HEK293 (cell line): ENCODE measurements at regions not wholly inside any gene's neighbourhood (a gene's known extent, or its start where the extent isn't known, plus 50 kb on each side); places are given as distances from the start of the nearest gene placed in this dataset.

Experiments used
- GLI4 ChIP-seq: fragments of 450-650 bp; formaldehyde crosslinking; IDR thresholded peaks from 2 replicates; pipeline ENCODE4 v1.5.1; 2016; ENCODE audit warnings: missing biosample characterization, missing genetic modification characterization
- ZBTB8A ChIP-seq: fragments of 450-650 bp; formaldehyde crosslinking; IDR thresholded peaks from 2 replicates; pipeline ENCODE4 v1.5.1; 2016; ENCODE audit warnings: missing biosample characterization, missing genetic modification characterization
- ZNF561 ChIP-seq: fragments of 450-650 bp; IDR thresholded peaks from 2 replicates; pipeline ENCODE4 v1.5.1; 2018; ENCODE audit warnings: missing biosample characterization, missing genetic modification characterization, borderline replicate concordance
- TF ChIP-seq, protein P1 (sequence below): fragments of 450-650 bp; formaldehyde crosslinking; IDR thresholded peaks from 2 replicates; pipeline ENCODE4 v1.5.1; 2016; ENCODE audit warnings: missing biosample characterization, missing genetic modification characterization
- TF ChIP-seq, protein P2 (sequence below): fragments of 450-650 bp; formaldehyde crosslinking; IDR thresholded peaks from 2 replicates; pipeline ENCODE4 v1.5.1; 2016; ENCODE audit warnings: missing biosample characterization, missing genetic modification characterization, low read depth
- TF ChIP-seq, protein P3 (sequence below): fragments of 450-650 bp; formaldehyde crosslinking; IDR thresholded peaks from 2 replicates; pipeline ENCODE4 v1.5.1; 2016; ENCODE audit warnings: missing biosample characterization, missing genetic modification characterization
- TF ChIP-seq, protein P4 (sequence below): fragments of 450-650 bp; formaldehyde crosslinking; IDR thresholded peaks from 2 replicates; pipeline ENCODE4 v1.5.1; 2016; ENCODE audit warnings: missing biosample characterization, missing genetic modification characterization, borderline replicate concordance
- TF ChIP-seq, protein P5 (sequence below): fragments of 450-650 bp; formaldehyde crosslinking; IDR thresholded peaks from 2 replicates; pipeline ENCODE4 v1.5.1; 2016; ENCODE audit warnings: missing biosample characterization, missing genetic modification characterization
- TF ChIP-seq, protein P6 (sequence below): fragments of 450-650 bp; formaldehyde crosslinking; optimal IDR thresholded peaks from 2 replicates; pipeline ENCODE3; 2016; ENCODE audit warnings: missing biosample characterization, mild to moderate bottlenecking, missing genetic modification characterization

DNA sequence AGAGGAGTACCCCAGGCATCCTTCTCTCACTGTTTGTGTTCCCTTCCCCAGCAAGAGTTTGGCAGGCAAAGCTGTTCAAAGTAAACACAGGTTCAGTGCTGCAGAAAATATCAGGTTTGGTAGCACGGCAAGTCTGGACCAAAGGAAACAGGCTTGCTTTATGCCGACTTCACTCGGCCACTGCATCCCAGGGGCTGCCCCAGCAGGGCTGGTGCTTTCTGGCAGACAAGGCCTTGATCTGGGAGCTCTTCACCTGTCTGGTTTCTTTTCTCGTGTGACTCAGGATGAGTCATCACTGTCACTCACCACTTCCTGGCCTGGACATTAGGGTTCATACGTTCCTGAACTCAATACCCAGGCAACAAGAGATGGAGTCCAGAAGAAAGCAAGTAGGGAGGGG, 52.6 kb upstream of the NAV2 start:
- TF ChIP-seq, protein P1, sequence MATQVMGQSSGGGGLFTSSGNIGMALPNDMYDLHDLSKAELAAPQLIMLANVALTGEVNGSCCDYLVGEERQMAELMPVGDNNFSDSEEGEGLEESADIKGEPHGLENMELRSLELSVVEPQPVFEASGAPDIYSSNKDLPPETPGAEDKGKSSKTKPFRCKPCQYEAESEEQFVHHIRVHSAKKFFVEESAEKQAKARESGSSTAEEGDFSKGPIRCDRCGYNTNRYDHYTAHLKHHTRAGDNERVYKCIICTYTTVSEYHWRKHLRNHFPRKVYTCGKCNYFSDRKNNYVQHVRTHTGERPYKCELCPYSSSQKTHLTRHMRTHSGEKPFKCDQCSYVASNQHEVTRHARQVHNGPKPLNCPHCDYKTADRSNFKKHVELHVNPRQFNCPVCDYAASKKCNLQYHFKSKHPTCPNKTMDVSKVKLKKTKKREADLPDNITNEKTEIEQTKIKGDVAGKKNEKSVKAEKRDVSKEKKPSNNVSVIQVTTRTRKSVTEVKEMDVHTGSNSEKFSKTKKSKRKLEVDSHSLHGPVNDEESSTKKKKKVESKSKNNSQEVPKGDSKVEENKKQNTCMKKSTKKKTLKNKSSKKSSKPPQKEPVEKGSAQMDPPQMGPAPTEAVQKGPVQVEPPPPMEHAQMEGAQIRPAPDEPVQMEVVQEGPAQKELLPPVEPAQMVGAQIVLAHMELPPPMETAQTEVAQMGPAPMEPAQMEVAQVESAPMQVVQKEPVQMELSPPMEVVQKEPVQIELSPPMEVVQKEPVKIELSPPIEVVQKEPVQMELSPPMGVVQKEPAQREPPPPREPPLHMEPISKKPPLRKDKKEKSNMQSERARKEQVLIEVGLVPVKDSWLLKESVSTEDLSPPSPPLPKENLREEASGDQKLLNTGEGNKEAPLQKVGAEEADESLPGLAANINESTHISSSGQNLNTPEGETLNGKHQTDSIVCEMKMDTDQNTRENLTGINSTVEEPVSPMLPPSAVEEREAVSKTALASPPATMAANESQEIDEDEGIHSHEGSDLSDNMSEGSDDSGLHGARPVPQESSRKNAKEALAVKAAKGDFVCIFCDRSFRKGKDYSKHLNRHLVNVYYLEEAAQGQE, result no peak
- TF ChIP-seq, protein P2, sequence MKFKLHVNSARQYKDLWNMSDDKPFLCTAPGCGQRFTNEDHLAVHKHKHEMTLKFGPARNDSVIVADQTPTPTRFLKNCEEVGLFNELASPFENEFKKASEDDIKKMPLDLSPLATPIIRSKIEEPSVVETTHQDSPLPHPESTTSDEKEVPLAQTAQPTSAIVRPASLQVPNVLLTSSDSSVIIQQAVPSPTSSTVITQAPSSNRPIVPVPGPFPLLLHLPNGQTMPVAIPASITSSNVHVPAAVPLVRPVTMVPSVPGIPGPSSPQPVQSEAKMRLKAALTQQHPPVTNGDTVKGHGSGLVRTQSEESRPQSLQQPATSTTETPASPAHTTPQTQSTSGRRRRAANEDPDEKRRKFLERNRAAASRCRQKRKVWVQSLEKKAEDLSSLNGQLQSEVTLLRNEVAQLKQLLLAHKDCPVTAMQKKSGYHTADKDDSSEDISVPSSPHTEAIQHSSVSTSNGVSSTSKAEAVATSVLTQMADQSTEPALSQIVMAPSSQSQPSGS (tag by site-specific recombination), result no peak
- TF ChIP-seq, protein P3, sequence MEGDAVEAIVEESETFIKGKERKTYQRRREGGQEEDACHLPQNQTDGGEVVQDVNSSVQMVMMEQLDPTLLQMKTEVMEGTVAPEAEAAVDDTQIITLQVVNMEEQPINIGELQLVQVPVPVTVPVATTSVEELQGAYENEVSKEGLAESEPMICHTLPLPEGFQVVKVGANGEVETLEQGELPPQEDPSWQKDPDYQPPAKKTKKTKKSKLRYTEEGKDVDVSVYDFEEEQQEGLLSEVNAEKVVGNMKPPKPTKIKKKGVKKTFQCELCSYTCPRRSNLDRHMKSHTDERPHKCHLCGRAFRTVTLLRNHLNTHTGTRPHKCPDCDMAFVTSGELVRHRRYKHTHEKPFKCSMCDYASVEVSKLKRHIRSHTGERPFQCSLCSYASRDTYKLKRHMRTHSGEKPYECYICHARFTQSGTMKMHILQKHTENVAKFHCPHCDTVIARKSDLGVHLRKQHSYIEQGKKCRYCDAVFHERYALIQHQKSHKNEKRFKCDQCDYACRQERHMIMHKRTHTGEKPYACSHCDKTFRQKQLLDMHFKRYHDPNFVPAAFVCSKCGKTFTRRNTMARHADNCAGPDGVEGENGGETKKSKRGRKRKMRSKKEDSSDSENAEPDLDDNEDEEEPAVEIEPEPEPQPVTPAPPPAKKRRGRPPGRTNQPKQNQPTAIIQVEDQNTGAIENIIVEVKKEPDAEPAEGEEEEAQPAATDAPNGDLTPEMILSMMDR (tag by site-specific recombination), result no peak
- TF ChIP-seq, protein P4, sequence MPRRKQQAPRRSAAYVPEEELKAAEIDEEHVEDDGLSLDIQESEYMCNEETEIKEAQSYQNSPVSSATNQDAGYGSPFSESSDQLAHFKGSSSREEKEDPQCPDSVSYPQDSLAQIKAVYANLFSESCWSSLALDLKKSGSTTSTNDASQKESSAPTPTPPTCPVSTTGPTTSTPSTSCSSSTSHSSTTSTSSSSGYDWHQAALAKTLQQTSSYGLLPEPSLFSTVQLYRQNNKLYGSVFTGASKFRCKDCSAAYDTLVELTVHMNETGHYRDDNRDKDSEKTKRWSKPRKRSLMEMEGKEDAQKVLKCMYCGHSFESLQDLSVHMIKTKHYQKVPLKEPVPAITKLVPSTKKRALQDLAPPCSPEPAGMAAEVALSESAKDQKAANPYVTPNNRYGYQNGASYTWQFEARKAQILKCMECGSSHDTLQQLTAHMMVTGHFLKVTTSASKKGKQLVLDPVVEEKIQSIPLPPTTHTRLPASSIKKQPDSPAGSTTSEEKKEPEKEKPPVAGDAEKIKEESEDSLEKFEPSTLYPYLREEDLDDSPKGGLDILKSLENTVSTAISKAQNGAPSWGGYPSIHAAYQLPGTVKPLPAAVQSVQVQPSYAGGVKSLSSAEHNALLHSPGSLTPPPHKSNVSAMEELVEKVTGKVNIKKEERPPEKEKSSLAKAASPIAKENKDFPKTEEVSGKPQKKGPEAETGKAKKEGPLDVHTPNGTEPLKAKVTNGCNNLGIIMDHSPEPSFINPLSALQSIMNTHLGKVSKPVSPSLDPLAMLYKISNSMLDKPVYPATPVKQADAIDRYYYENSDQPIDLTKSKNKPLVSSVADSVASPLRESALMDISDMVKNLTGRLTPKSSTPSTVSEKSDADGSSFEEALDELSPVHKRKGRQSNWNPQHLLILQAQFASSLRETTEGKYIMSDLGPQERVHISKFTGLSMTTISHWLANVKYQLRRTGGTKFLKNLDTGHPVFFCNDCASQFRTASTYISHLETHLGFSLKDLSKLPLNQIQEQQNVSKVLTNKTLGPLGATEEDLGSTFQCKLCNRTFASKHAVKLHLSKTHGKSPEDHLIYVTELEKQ (tag by site-specific recombination), result no peak
- TF ChIP-seq GLI4 (tag by site-specific recombination), result no peak
- no peak for TF ChIP-seq ZBTB8A (tag by site-specific recombination)
- TF ChIP-seq, protein P5, sequence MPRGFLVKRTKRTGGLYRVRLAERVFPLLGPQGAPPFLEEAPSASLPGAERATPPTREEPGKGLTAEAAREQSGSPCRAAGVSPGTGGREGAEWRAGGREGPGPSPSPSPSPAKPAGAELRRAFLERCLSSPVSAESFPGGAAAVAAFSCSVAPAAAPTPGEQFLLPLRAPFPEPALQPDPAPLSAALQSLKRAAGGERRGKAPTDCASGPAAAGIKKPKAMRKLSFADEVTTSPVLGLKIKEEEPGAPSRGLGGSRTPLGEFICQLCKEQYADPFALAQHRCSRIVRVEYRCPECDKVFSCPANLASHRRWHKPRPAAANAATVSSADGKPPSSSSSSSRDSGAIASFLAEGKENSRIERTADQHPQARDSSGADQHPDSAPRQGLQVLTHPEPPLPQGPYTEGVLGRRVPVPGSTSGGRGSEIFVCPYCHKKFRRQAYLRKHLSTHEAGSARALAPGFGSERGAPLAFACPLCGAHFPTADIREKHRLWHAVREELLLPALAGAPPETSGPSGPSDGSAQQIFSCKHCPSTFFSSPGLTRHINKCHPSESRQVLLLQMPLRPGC (tag by site-specific recombination), result no peak
- TF ChIP-seq, protein P6, sequence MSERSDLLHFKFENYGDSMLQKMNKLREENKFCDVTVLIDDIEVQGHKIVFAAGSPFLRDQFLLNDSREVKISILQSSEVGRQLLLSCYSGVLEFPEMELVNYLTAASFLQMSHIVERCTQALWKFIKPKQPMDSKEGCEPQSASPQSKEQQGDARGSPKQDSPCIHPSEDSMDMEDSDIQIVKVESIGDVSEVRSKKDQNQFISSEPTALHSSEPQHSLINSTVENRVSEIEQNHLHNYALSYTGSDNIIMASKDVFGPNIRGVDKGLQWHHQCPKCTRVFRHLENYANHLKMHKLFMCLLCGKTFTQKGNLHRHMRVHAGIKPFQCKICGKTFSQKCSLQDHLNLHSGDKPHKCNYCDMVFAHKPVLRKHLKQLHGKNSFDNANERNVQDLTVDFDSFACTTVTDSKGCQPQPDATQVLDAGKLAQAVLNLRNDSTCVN (tag by site-specific recombination), result no peak
- no peak for TF ChIP-seq ZNF561 (tag by site-specific recombination)
